IPS DF 6.9 (cell line): ENCODE measurements at regions not wholly inside any gene's neighbourhood (a gene's known extent, or its start where the extent isn't known, plus 50 kb on each side); places are given as distances from the start of the nearest gene placed in this dataset.
"Not testable (repeated sequence)": the region's sequence is repeated elsewhere in the genome, so short reads cannot be mapped to it uniquely, and the experiment has no call there.

Experiments
- DNase-seq: peaks from one replicate; pipeline ENCODE4 v3.0.0-alpha.2; 2013; ENCODE audit warnings: low read depth, low spot score
- H3K27ac ChIP-seq: one replicate; pipeline ENCODE4 v1.5.1; 2013; ENCODE audit warnings: low read length, control low read depth
- H3K27me3 ChIP-seq: 2 replicates; pipeline ENCODE4 v1.6.1; 2013; ENCODE audit warnings: mild to moderate bottlenecking, low read length; ENCODE audit not compliant: control insufficient read depth, insufficient read depth
- H3K36me3 ChIP-seq: 2 replicates; pipeline ENCODE4 v1.6.1; 2013; ENCODE audit warnings: low read length; ENCODE audit not compliant: control insufficient read depth, insufficient read depth
- H3K4me1 ChIP-seq: 2 replicates; pipeline ENCODE4 v1.6.1; 2013; ENCODE audit warnings: low read length; ENCODE audit not compliant: control insufficient read depth, insufficient read depth
- H3K4me3 ChIP-seq: 2 replicates; pipeline ENCODE4 v1.5.1; 2013; ENCODE audit warnings: mild to moderate bottlenecking, low read length
- H3K9me3 ChIP-seq: 2 replicates; pipeline ENCODE4 v1.6.1; 2013; ENCODE audit warnings: low read length, inconsistent platforms; ENCODE audit not compliant: control insufficient read depth, insufficient read depth
- WGBS: extraction: QIAGEN DNeasy Blood & Tissue Kit; methylation state at CpG from one replicate; pipeline ENCODE4 v1.1.7; 2013; ENCODE audit warnings: mixed read lengths, missing lambda C conversion rate; ENCODE audit not compliant: insufficient read length, insufficient coverage; 5-methylcytosine and 5-hydroxymethylcytosine counted together

DNA sequence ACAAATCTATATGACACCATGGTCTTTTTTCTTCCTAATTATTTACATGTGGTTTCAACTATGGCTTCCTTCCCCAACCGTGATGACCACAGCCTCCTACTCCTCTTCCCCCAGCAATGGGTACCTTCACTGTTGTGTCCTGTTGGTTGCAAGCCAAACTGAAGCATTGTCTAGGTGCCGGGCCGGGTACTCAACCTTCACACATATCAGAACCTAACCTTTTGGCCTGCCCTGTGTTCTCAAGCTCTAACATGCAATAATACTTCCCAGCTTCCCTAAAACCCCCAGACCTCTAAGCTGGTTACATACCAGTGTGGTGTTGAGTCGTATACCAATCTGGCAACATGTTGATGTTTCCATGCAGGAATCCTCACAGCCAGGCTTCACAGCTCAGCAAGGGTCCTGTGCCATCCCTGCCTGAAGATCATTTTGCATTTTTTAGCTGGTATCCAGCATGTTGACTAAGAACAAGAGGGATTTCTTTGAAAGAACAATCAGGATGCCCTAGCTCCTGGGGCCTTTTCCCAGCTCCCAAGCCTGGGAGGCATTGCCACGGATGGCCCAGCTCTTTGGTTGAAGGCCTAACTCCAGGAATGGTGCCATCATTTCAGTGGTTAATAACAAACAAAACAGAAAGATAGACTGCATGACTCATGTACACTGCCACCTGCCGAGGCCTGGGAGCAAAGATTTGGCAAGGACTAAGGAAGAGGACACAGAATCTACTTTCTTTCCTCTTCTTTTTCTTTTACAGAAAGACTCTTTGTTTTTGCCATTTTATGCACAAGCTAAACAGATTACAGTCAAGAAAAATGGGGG lies 373.7 kb upstream of the SALL1 start:
- Histone ChIP-seq H3K4me3 (no peak overlapping the region), H3K27ac (no peak overlapping the region), H3K36me3 (no peaks in the 10 kb centered on the region), H3K4me1 (no peaks in the 10 kb centered on the region), H3K9me3 (no peaks in the 10 kb centered on the region), H3K27me3 (no peaks in the 10 kb centered on the region)
- no peak for DNase-seq
- no CpG with 5 or more reads among the region's 6 CpGs for WGBS

DNA sequence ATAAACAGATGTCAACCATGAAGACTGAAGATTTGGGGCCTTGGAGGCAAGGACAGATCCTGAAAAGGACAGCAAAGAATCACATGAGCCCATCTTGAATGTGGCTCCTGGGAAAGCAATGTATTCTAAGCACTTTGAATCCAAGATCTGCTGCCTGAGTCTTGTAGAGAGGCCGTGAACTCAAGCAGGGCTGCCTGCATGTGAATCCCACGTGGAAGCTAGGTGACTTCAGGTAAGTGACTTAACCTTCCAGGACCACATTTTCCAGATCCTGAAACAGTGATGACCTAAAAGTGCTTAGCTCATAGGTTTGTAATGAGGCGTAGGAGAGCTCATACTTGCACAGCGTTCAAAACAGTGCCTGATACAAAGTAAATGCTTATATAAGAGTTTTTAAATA lies 373.0 kb upstream of the SALL1 start:
- WGBS: no CpG with 5 or more reads among the region's 4 CpGs
- Histone ChIP-seq H3K27ac (no peak overlapping the region), H3K9me3 (no peaks in the 10 kb centered on the region), H3K27me3 (no peaks in the 10 kb centered on the region), H3K4me1 (no peaks in the 10 kb centered on the region), H3K4me3 (no peak overlapping the region), H3K36me3 (no peaks in the 10 kb centered on the region)
- DNase-seq: no peak

DNA sequence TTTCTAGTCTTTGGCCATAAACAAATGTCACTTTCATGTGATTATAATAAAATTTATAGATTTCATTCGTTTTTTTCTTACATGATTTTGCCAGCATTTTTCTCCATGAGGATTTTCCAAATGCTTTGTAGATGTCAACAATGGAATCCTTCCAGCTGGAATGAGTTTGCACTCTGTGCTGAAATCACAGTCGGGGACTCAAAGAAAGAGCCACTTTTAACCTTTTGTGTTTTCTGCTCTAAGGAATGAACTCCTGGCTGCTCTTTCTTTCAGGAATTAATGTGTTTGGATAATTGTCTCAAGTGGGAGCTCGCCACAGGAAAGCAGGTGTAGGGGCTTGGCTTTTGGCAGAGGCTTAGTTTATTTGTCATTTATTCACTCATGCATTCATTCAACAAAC lies 372.3 kb upstream of the SALL1 start:
- Histone ChIP-seq H3K4me3 (no peak overlapping the region), H3K9me3 (no peaks in the 10 kb centered on the region), H3K27me3 (no peaks in the 10 kb centered on the region), H3K36me3 (no peaks in the 10 kb centered on the region), H3K4me1 (no peaks in the 10 kb centered on the region), H3K27ac (no peak overlapping the region)
- no peak for DNase-seq
- no CpG with 5 or more reads among the region's 3 CpGs for WGBS

DNA sequence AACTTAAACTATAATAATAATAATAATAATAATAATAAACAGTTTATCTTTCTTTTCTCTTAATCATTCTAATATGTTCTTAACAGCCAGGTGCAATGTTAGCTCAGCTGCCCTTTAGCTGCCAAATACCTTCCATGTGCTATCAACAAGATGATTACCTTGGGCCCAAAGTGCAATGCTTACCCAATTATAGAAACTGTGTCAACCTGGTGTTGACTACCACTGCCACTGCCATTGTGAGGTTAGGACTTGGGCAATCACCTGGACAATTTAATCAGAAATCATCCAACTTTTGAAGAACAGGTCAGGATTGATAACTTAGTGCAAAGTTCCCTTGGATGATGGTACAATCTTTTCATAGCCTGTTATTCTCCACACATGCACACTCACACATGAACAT lies 371.8 kb upstream of the SALL1 start:
- no peaks in the 10 kb centered on the region for H3K4me1 ChIP-seq
- no peaks in the 10 kb centered on the region for H3K36me3 ChIP-seq
- H3K9me3 ChIP-seq: no peaks in the 10 kb centered on the region
- H3K27me3 ChIP-seq: no peaks in the 10 kb centered on the region
- H3K27ac ChIP-seq: no peak overlapping the region
- no peak for DNase-seq
- no peak overlapping the region for H3K4me3 ChIP-seq

- DNase-seq, H3K36me3 ChIP-seq, H3K9me3 ChIP-seq, H3K27ac ChIP-seq, H3K27me3 ChIP-seq, H3K4me1 ChIP-seq, H3K4me3 ChIP-seq: not testable (repeated sequence)
- no CpG with 5 or more reads among the region's 4 CpGs for WGBS
Measured at GRCh38 chr16:51516960-51517359, 365.9 kb upstream of the SALL1 start.

- no peak overlapping the region for H3K27ac ChIP-seq
- no peak for DNase-seq
- no CpG with 5 or more reads among the region's 2 CpGs for WGBS
Measured at GRCh38 chr16:51510416-51510815, 359.3 kb upstream of the SALL1 start.

GRCh38 chr16:51509336-51509735 lies 358.3 kb upstream of the SALL1 start:
- Histone ChIP-seq H3K4me3 (no peak overlapping the region), H3K4me1 (no peaks in the 10 kb centered on the region), H3K36me3 (no peaks in the 10 kb centered on the region), H3K9me3 (no peaks in the 10 kb centered on the region), H3K27me3 (no peaks in the 10 kb centered on the region), H3K27ac (no peak overlapping the region)
- no peak for DNase-seq
- WGBS: no CpG with 5 or more reads among the region's 1 CpG

More at GRCh38 chr16:51510416-51510815, 359.3 kb upstream of the SALL1 start:
- H3K4me1 ChIP-seq: no peaks in the 10 kb centered on the region
- H3K4me3 ChIP-seq: no peak overlapping the region
- no peaks in the 10 kb centered on the region for H3K27me3 ChIP-seq
- no peaks in the 10 kb centered on the region for H3K9me3 ChIP-seq
- H3K36me3 ChIP-seq: no peaks in the 10 kb centered on the region

DNA sequence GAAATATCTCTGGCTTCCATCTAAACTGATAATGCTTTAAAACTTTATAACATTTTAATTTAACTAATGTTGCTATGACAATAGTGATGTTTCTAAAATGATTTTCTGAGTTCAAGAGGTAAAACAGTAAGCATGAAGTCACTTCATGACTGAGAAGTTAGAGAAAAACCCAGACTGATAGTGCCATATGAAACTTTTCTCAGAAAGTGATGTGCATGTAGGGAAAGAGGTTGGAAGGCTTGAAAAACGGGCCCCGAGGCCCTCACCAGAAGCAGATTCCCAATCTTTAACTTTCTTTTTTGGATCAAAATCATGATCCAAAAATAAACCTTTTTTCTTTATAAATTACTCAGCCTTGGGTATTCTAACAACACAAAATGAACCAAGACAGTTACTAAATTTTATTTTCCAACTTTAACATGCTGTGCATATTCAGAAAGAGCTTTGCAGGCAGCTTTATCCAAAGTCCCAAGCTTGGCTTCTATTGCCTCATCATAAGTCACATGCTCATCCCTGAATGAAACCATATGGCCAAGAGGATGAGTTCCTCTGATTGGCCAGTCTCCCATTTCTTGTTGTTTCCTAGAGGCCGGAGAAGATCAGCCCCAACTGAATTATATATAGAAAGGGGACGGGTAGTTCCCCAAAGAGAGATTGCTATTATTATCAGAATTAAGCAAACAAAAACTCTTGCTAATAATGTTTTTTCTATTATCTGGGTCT lies 357.6 kb upstream of the SALL1 start:
- DNase-seq: no peak
- Histone ChIP-seq H3K9me3 (no peaks in the 10 kb centered on the region), H3K4me3 (no peak overlapping the region), H3K4me1 (no peaks in the 10 kb centered on the region), H3K27me3 (no peaks in the 10 kb centered on the region), H3K36me3 (no peaks in the 10 kb centered on the region), H3K27ac (no peak overlapping the region)
- WGBS: no CpG with 5 or more reads among the region's 4 CpGs

- DNase-seq: no peak
- no CpG with 5 or more reads among the region's 4 CpGs for WGBS
- Histone ChIP-seq H3K36me3 (no peaks in the 10 kb centered on the region), H3K4me3 (no peak overlapping the region), H3K27me3 (no peaks in the 10 kb centered on the region), H3K4me1 (no peaks in the 10 kb centered on the region), H3K27ac (no peak overlapping the region), H3K9me3 (no peaks in the 10 kb centered on the region)
Measured at GRCh38 chr16:51507286-51507685, 356.2 kb upstream of the SALL1 start.

GRCh38 chr16:51500306-51500705 lies 349.2 kb upstream of the SALL1 start:
- H3K9me3 ChIP-seq: no peaks in the 10 kb centered on the region
- WGBS: no CpG with 5 or more reads among the region's 1 CpG
- DNase-seq: no peak
- H3K36me3 ChIP-seq: no peaks in the 10 kb centered on the region
- no peaks in the 10 kb centered on the region for H3K4me1 ChIP-seq
- H3K27me3 ChIP-seq: no peaks in the 10 kb centered on the region
- no peak overlapping the region for H3K27ac ChIP-seq
- no peak overlapping the region for H3K4me3 ChIP-seq
